ENCODE measurements at regions not wholly inside any gene's neighbourhood (a gene's known extent, or its start where the extent isn't known, plus 50 kb on each side); places are given as distances from the start of the nearest gene placed in this dataset.
"Not testable (repeated sequence)": the region's sequence is repeated elsewhere in the genome, so short reads cannot be mapped to it uniquely, and the experiment has no call there.

DNA sequence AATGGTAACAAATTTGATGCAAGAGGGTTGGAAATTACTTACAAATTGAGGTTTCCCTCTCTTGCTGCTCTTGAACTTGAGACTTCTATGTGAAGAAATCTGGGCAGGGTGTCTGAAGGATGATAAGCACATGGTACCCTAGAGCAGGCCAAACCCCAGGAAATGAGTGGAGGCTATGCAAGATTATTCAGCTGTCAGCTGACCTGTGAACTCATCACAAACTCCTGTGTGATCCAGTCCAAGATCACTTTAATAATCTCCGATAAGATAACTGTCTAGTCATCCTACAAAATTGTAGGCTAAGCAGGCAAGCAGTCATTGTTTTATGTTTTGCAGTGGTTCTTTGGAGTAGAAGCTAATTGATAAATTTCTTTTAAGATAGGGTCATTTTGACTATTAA is 213.1 kb downstream of the BTBD3 start:
- WGBS (ENCODE audit: insufficient coverage, low coverage, missing lambda C conversion rate): 0% methylated on average over 1 of the region's 1 CpG
- H3K9me1 ChIP-seq (ENCODE audit: control insufficient read depth, insufficient read depth, low read length): no peaks in the 10 kb centered on the region
- H3K4me2 ChIP-seq (ENCODE audit: insufficient read depth, low read length): no peak overlapping the region
- BruUV-seq (replicated peaks): no TSS peak
- in situ Hi-C loops (cut with MboI): no loop called here
- no peaks in the 10 kb centered on the region for H3K4me1 ChIP-seq (replicated peaks in 1 of 2; ENCODE audit: control insufficient read depth in 2 of 2, insufficient read depth in 2 of 2, low read length in 2 of 2)
- TF ChIP-seq RFX1 (IDR thresholded peaks at IDR 0.05) (no peak), E2F3 (CRISPR knock-in tag; IDR thresholded peaks at IDR 0.05) (no peak), ASH1L (IDR thresholded peaks at IDR 0.05; ENCODE audit: borderline replicate concordance, low read depth, partially characterized antibody) (no peak), ZNF140 (CRISPR knock-in tag; IDR thresholded peaks at IDR 0.05) (no peak)
- intact Hi-C loops (cut with micrococcal nuclease): no loop called here
- ATAC-seq (no peak), DNase-seq (ENCODE audit: extremely low read depth in 1 of 4, low spot score in 3 of 4) (no peak), FAIRE-seq (no peak)
- no peaks in the 10 kb centered on the region for H4K20me1 ChIP-seq (replicated peaks; ENCODE audit: control insufficient read depth, insufficient read depth, low read length)
- no peaks in the 10 kb centered on the region for H3K27me3 ChIP-seq (ENCODE audit: control insufficient read depth in 2 of 2, insufficient read depth in 2 of 2, low read length in 2 of 2)
- no peak overlapping the region for H3K4me3 ChIP-seq
- CTCF ChIA-PET (ENCODE audit: low intra/inter-chr PET ratio): no interaction called here
- H2AFZ ChIP-seq (ENCODE audit: low read depth, low read length): no peak overlapping the region
- H3K9me3 ChIP-seq (replicated peaks; ENCODE audit: control insufficient read depth, insufficient read depth, low read depth, low read length): no peaks in the 10 kb centered on the region
- no peaks in the 10 kb centered on the region for H3K79me2 ChIP-seq (ENCODE audit: control insufficient read depth, insufficient read depth, low read length)
- POLR2A ChIA-PET: no interaction called here
- H3K27ac ChIP-seq (ENCODE audit: extremely low read depth, low read depth, low read length): no peak overlapping the region
- no peak overlapping the region for H3K9ac ChIP-seq (ENCODE audit: insufficient read depth in 1 of 2, low read depth in 2 of 2, low read length in 2 of 2)
- H3K36me3 ChIP-seq (ENCODE audit: control insufficient read depth, insufficient read depth, low read length): no peaks in the 10 kb centered on the region

DNA sequence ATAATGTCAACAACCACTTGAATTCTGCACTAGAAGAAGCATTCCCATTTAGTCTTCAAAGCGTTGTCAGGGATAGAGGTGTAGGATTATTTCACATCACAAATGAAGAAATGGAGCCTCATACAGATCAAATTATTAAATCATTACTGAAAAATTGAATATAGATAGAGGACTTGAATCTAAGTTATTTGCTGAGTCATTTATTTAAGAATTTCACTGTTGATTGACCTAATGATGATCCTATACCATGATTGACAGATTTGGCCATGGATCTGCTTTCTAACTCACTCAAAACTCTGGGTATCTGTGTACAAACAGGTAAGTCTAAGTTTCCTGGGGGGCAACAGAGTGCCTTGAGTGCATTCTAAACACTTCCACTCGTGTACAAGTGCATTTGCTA is 215.9 kb downstream of the BTBD3 start:
- H3K4me1 ChIP-seq (replicated peaks in 1 of 2; ENCODE audit: control insufficient read depth in 2 of 2, insufficient read depth in 2 of 2, low read length in 2 of 2): no peaks in the 10 kb centered on the region
- H3K9me3 ChIP-seq (replicated peaks; ENCODE audit: control insufficient read depth, insufficient read depth, low read depth, low read length): no peaks in the 10 kb centered on the region
- H3K4me2 ChIP-seq (ENCODE audit: insufficient read depth, low read length): no peak overlapping the region
- intact Hi-C loops (cut with micrococcal nuclease) (no loop called here), in situ Hi-C loops (cut with MboI) (no loop called here)
- no peak overlapping the region for H2AFZ ChIP-seq (ENCODE audit: low read depth, low read length)
- H3K27ac ChIP-seq (ENCODE audit: extremely low read depth, low read depth, low read length): no peak overlapping the region
- CTCF ChIA-PET (ENCODE audit: low intra/inter-chr PET ratio): no interaction called here
- H3K27me3 ChIP-seq (ENCODE audit: control insufficient read depth in 2 of 2, insufficient read depth in 2 of 2, low read length in 2 of 2): no peaks in the 10 kb centered on the region
- 0% methylated on average over 2 of the region's 2 CpGs for WGBS (ENCODE audit: insufficient coverage, low coverage, missing lambda C conversion rate)
- DNase-seq (ENCODE audit: extremely low read depth in 1 of 4, low spot score in 3 of 4) (no peak), FAIRE-seq (no peak), ATAC-seq (no peak)
- no peak for TF ChIP-seq STAT5B (CRISPR knock-in tag; IDR thresholded peaks at IDR 0.05)
- TF ChIP-seq SMARCE1 (IDR thresholded peaks at IDR 0.05): no peak
- peak; percentile 48; the same call in 1 of the 2 replicates for TF ChIP-seq MAFG (tag; conservative IDR thresholded peaks at IDR 0.05)
- no peaks in the 10 kb centered on the region for H3K9me1 ChIP-seq (ENCODE audit: control insufficient read depth, insufficient read depth, low read length)
- no peak overlapping the region for H3K4me3 ChIP-seq
- H4K20me1 ChIP-seq (replicated peaks; ENCODE audit: control insufficient read depth, insufficient read depth, low read length): no peaks in the 10 kb centered on the region
- no peaks in the 10 kb centered on the region for H3K79me2 ChIP-seq (ENCODE audit: control insufficient read depth, insufficient read depth, low read length)
- POLR2A ChIA-PET: no interaction called here
- H3K9ac ChIP-seq (ENCODE audit: insufficient read depth in 1 of 2, low read depth in 2 of 2, low read length in 2 of 2): no peak overlapping the region
- H3K36me3 ChIP-seq (ENCODE audit: control insufficient read depth, insufficient read depth, low read length): no peaks in the 10 kb centered on the region
- BruUV-seq (replicated peaks): no TSS peak

DNA sequence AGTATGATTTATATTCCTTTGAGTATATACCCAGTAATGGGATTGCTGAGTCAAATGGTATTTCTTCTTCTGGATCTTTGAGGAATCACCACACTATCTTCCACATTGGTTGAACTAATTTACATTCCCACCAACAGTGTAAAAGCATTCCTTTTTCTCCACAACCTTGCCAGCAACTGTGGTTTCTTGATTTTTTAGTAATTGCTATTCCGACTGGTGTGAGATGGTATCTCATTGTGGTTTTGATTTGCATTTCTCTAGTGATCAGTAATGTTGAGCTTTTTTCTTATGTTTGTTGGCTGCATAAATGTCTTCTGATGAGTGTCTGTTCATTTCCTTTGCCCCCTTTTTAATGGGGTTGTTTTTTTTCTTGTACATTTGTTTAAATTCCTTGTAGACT is 228.3 kb downstream of the BTBD3 start:
- H3K9me3 ChIP-seq (replicated peaks; ENCODE audit: control insufficient read depth, insufficient read depth, low read depth, low read length); intact Hi-C loops (cut with micrococcal nuclease); ATAC-seq; H3K4me3 ChIP-seq; H3K79me2 ChIP-seq (ENCODE audit: control insufficient read depth, insufficient read depth, low read length); DNase-seq (ENCODE audit: extremely low read depth in 1 of 4, low spot score in 3 of 4); H3K27me3 ChIP-seq (ENCODE audit: control insufficient read depth in 2 of 2, insufficient read depth in 2 of 2, low read length in 2 of 2); BruUV-seq (replicated peaks); H3K9me1 ChIP-seq (ENCODE audit: control insufficient read depth, insufficient read depth, low read length); H3K27ac ChIP-seq (ENCODE audit: extremely low read depth, low read depth, low read length); POLR2A ChIA-PET; H2AFZ ChIP-seq (ENCODE audit: low read depth, low read length); H3K36me3 ChIP-seq (ENCODE audit: control insufficient read depth, insufficient read depth, low read length); H3K4me2 ChIP-seq (ENCODE audit: insufficient read depth, low read length); in situ Hi-C loops (cut with MboI); H3K9ac ChIP-seq (ENCODE audit: insufficient read depth in 1 of 2, low read depth in 2 of 2, low read length in 2 of 2); CTCF ChIA-PET (ENCODE audit: low intra/inter-chr PET ratio); H4K20me1 ChIP-seq (replicated peaks; ENCODE audit: control insufficient read depth, insufficient read depth, low read length); H3K4me1 ChIP-seq (replicated peaks in 1 of 2; ENCODE audit: control insufficient read depth in 2 of 2, insufficient read depth in 2 of 2, low read length in 2 of 2); FAIRE-seq: not testable (repeated sequence)
- WGBS (ENCODE audit: insufficient coverage, low coverage, missing lambda C conversion rate): 8% methylated on average over 1 of the region's 1 CpG
